Activated B cell treated with CpG ODN at 0.5 μM for 24 hours (primary cell): ENCODE measurements at regions not wholly inside any gene's neighbourhood (a gene's known extent, or its start where the extent isn't known, plus 50 kb on each side); places are given as distances from the start of the nearest gene placed in this dataset.
"Not testable (repeated sequence)": the region's sequence is repeated elsewhere in the genome, so short reads cannot be mapped to it uniquely, and the experiment has no call there.

ENCODE experiments used
- ATAC-seq: fragments of 200-7000 bp; cut with Tn5 transposase; one replicate; pipeline ENCODE4 v1.10.0; 2021; ENCODE audit warnings: low read depth, mild to moderate bottlenecking, moderate library complexity
- CTCF ChIA-PET: fragments of 350-600 bp; sonication (Branson Sonifier 250); formaldehyde crosslinking; loops from one replicate; lab custom pipeline; 2021; ENCODE audit warnings: antibody characterized with exemption; lab: Charles Lee
- POLR2A ChIA-PET: fragments of 350-600 bp; sonication (Branson Sonifier 250); formaldehyde crosslinking; loops from one replicate; lab custom pipeline; 2021; ENCODE audit warnings: antibody characterized with exemption; lab: Charles Lee
- DNase-seq: peaks from one replicate; pipeline ENCODE4 v3.0.0; 2022
- H3K27ac Mint-ChIP-seq: one replicate; pipeline ENCODE4 v1.8.0; 2020; ENCODE audit warnings: mixed read lengths
- H3K27me3 Mint-ChIP-seq: one replicate; pipeline ENCODE4 v1.8.0; 2021; ENCODE audit warnings: mixed read lengths
- H3K36me3 Mint-ChIP-seq: one replicate; pipeline ENCODE4 v1.8.0; 2021; ENCODE audit warnings: low read depth, mixed read lengths
- H3K4me1 Mint-ChIP-seq: one replicate; pipeline ENCODE4 v1.8.0; 2021; ENCODE audit warnings: mixed read lengths
- H3K4me3 Mint-ChIP-seq: one replicate; pipeline ENCODE4 v1.8.0; 2020; ENCODE audit warnings: mild to moderate bottlenecking, mixed read lengths
- H3K9me3 Mint-ChIP-seq: one replicate; pipeline ENCODE4 v1.8.0; 2020; ENCODE audit warnings: mixed read lengths
- intact Hi-C: fragments of 100-400 bp; cut with micrococcal nuclease; formaldehyde crosslinking; loops from one replicate; pipeline ENCODE4 v1.15.1; 2024
- TF ChIP-seq, protein P1 (sequence below): fragments of 200-600 bp; IDR thresholded peaks from one replicate; pipeline ENCODE4 v1.8.0; 2022; ENCODE audit warnings: antibody characterized with exemption, mild to moderate bottlenecking

- ChIA-PET CTCF (no interaction called here), POLR2A (no interaction called here)
- DNase-seq (no peak), ATAC-seq (no peak)
- H3K27me3 Mint-ChIP-seq: no peaks in the 10 kb centered on the region
- no peak overlapping the region for H3K27ac Mint-ChIP-seq
- TF ChIP-seq, protein P1, sequence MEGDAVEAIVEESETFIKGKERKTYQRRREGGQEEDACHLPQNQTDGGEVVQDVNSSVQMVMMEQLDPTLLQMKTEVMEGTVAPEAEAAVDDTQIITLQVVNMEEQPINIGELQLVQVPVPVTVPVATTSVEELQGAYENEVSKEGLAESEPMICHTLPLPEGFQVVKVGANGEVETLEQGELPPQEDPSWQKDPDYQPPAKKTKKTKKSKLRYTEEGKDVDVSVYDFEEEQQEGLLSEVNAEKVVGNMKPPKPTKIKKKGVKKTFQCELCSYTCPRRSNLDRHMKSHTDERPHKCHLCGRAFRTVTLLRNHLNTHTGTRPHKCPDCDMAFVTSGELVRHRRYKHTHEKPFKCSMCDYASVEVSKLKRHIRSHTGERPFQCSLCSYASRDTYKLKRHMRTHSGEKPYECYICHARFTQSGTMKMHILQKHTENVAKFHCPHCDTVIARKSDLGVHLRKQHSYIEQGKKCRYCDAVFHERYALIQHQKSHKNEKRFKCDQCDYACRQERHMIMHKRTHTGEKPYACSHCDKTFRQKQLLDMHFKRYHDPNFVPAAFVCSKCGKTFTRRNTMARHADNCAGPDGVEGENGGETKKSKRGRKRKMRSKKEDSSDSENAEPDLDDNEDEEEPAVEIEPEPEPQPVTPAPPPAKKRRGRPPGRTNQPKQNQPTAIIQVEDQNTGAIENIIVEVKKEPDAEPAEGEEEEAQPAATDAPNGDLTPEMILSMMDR: no peak
- no peak overlapping the region for H3K4me3 Mint-ChIP-seq
- intact Hi-C loops: no loop called here
- no peaks in the 10 kb centered on the region for H3K36me3 Mint-ChIP-seq
- H3K9me3 Mint-ChIP-seq: no peaks in the 10 kb centered on the region
- H3K4me1 Mint-ChIP-seq: no peaks in the 10 kb centered on the region
Measured at GRCh38 chr15:46089467-46089935, 454.7 kb downstream of the SQOR start.

GRCh38 chr15:46091860-46092450 lies 457.1 kb downstream of the SQOR start:
- TF ChIP-seq, protein P1: no peak
- DNase-seq (no peak), ATAC-seq (no peak)
- POLR2A ChIA-PET: no interaction called here
- intact Hi-C loops: no loop called here
- CTCF ChIA-PET: no interaction called here
- Mint-ChIP-seq H3K27ac (no peak overlapping the region), H3K4me1 (no peaks in the 10 kb centered on the region), H3K4me3 (no peak overlapping the region), H3K27me3 (no peaks in the 10 kb centered on the region), H3K36me3 (no peaks in the 10 kb centered on the region), H3K9me3 (no peaks in the 10 kb centered on the region)

DNA sequence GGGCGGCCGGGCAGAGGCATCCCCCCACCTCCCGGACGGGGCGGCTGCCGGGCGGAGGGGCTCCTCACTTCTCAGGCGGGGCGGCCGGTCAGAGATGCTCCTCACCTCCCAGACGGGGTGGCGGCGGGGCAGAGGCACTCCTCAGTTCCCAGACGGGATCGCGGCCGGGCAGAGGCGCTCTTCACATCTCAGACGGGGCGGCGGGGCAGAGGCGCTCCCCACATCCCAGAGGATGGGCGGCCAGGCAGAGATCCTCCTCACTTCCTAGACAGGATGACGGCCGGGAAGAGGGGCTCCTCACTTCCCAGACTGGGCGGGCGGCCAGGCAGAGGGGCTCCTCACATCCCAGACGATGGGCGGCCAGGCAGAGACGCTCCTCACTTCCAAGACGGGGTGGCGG lies 463.2 kb downstream of the SQOR start:
- CTCF ChIA-PET, H3K9me3 Mint-ChIP-seq, POLR2A ChIA-PET, H3K27ac Mint-ChIP-seq, H3K4me1 Mint-ChIP-seq, H3K4me3 Mint-ChIP-seq, intact Hi-C loops, ATAC-seq, DNase-seq, H3K36me3 Mint-ChIP-seq, H3K27me3 Mint-ChIP-seq: not testable (repeated sequence)

DNA sequence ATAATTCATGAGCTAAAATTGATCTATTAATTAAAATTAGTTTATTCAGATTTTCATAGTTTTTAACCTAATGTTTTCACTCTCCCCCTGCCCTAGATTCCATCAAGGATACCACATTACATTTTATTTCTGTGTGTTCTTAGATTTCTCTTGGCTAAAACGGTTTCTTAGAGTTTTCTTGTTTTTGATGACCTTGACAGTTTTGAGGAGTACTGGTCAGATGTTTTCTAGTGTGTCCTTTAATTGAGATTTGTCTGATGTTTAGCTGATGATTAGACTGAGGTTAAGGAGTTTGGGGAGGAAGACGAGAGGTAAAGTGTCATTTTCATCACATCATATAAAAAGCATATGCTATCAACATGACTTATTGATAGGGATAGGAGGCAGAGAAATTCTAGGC lies 475.9 kb downstream of the SQOR start:
- intact Hi-C loops: no loop called here
- ChIA-PET POLR2A (no interaction called here), CTCF (no interaction called here)
- DNase-seq: no peak
- no peak overlapping the region for H3K4me3 Mint-ChIP-seq
- H3K27me3 Mint-ChIP-seq: no peaks in the 10 kb centered on the region
- H3K9me3 Mint-ChIP-seq: peaks cover 5% of the 10 kb centered on the region
- H3K4me1 Mint-ChIP-seq: no peaks in the 10 kb centered on the region
- H3K36me3 Mint-ChIP-seq: no peaks in the 10 kb centered on the region
- TF ChIP-seq, protein P1: no peak
- no peak overlapping the region for H3K27ac Mint-ChIP-seq
- ATAC-seq: no peak

GRCh38 chr15:46111730-46112129 lies 476.9 kb downstream of the SQOR start:
- Mint-ChIP-seq H3K27me3 (no peaks in the 10 kb centered on the region), H3K4me3 (no peak overlapping the region), H3K36me3 (no peaks in the 10 kb centered on the region), H3K9me3 (peaks cover 8% of the 10 kb centered on the region), H3K27ac (no peak overlapping the region), H3K4me1 (no peaks in the 10 kb centered on the region)
- ChIA-PET CTCF (no interaction called here), POLR2A (no interaction called here)
- intact Hi-C loops: no loop called here
- ATAC-seq (no peak), DNase-seq (no peak)
- TF ChIP-seq, protein P1: no peak

DNA sequence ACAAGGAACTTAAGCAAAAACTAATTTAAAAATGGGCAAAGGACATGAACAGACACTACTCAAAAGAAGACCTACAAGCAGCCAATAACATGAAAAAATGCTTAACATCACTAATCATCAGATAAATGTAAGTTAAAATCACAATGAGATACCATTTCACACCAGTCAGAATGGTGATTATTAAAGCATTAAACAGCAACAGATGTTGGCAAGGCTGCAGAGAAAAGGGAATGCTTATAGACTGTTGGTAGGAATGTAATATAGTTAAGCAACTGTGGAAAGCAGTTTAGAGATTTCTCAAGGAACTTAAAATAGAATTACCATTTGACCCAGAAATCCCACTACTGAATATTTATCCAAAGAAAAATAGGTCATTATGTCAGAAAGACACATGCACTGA lies 482.2 kb downstream of the SQOR start:
- DNase-seq: no peak
- ChIA-PET CTCF (no interaction called here), POLR2A (no interaction called here)
- H3K27me3 Mint-ChIP-seq: no peaks in the 10 kb centered on the region
- TF ChIP-seq, protein P1: no peak
- intact Hi-C loops: no loop called here
- ATAC-seq: no peak
- no peak overlapping the region for H3K4me3 Mint-ChIP-seq
- peaks cover 8% of the 10 kb centered on the region for H3K9me3 Mint-ChIP-seq
- no peaks in the 10 kb centered on the region for H3K36me3 Mint-ChIP-seq
- H3K4me1 Mint-ChIP-seq: no peaks in the 10 kb centered on the region
- no peak overlapping the region for H3K27ac Mint-ChIP-seq
